GM23338 (cell line): ENCODE measurements at regions not wholly inside any gene's neighbourhood (a gene's known extent, or its start where the extent isn't known, plus 50 kb on each side); places are given as distances from the start of the nearest gene placed in this dataset.
"Not testable (repeated sequence)": the region's sequence is repeated elsewhere in the genome, so short reads cannot be mapped to it uniquely, and the experiment has no call there.

ENCODE experiments used
- ATAC-seq: fragments of 200-7000 bp; cut with Tn5 transposase; 3 replicates; pipeline ENCODE4 v1.9.1; 2020
- DNase-seq: peaks from one replicate; pipeline ENCODE4 v3.0.0-alpha.2; 2015; ENCODE audit warnings: low spot score
- H2AFZ ChIP-seq: fragments of 200-600 bp; sonication (generic); 2 replicates; pipeline ENCODE4 v1.8.0; 2016; ENCODE audit warnings: antibody characterized with exemption, mild to moderate bottlenecking, moderate library complexity
- H3F3A ChIP-seq: fragments of 200-600 bp; sonication (generic); replicated peaks from 2 replicates; pipeline ENCODE4 v1.8.0; 2017; ENCODE audit warnings: antibody characterized with exemption, mixed run types, low read depth
- H3K27ac ChIP-seq: fragments of 200-600 bp; sonication (generic); 2 replicates; pipeline ENCODE4 v1.6.1; 2016; ENCODE audit warnings: low read depth
- H3K27me3 ChIP-seq: fragments of 200-600 bp; sonication (generic); 2 replicates; pipeline ENCODE4 v1.8.0; 2016; ENCODE audit warnings: mild to moderate bottlenecking, mixed run types, moderate library complexity; ENCODE audit not compliant: insufficient read depth
- H3K36me3 ChIP-seq: fragments of 200-600 bp; sonication (generic); 2 replicates; pipeline ENCODE4 v1.8.0; 2016; ENCODE audit warnings: mild to moderate bottlenecking; ENCODE audit not compliant: insufficient read depth
- H3K4me1 ChIP-seq: fragments of 200-600 bp; sonication (generic); 2 replicates; pipeline ENCODE4 v1.8.0; 2016; ENCODE audit warnings: mild to moderate bottlenecking, moderate library complexity; ENCODE audit not compliant: insufficient read depth
- H3K4me2 ChIP-seq: fragments of 200-600 bp; sonication (generic); 2 replicates; pipeline ENCODE4 v1.7.1; 2017; ENCODE audit warnings: mixed run types
- H3K4me3 ChIP-seq: fragments of 200-600 bp; sonication (generic); 2 replicates; pipeline ENCODE4 v1.6.1; 2016; ENCODE audit warnings: mixed run types
- H3K79me2 ChIP-seq: fragments of 200-600 bp; sonication (generic); replicated peaks from 2 replicates; pipeline ENCODE4 v1.8.0; 2017; ENCODE audit warnings: mild to moderate bottlenecking; ENCODE audit not compliant: insufficient read depth
- H3K9me2 ChIP-seq: fragments of 200-600 bp; sonication (generic); 2 replicates; pipeline ENCODE4 v1.8.0; 2017; ENCODE audit not compliant: insufficient read depth
- H4K20me1 ChIP-seq: fragments of 200-600 bp; sonication (generic); replicated peaks from 2 replicates; pipeline ENCODE4 v1.8.0; 2017; ENCODE audit warnings: mild to moderate bottlenecking; ENCODE audit not compliant: insufficient read depth
- H3K27ac Mint-ChIP-seq: 2 replicates; pipeline ENCODE4 v1.8.0; 2020; ENCODE audit warnings: inconsistent platforms, mild to moderate bottlenecking, moderate library complexity, mixed read lengths
- H3K27me3 Mint-ChIP-seq: 3 replicates; pipeline ENCODE4 v1.8.0; 2022; ENCODE audit warnings: low read depth, mild to moderate bottlenecking, moderate library complexity, mixed read lengths, inconsistent platforms; ENCODE audit not compliant: insufficient read depth, poor library complexity
- H3K36me3 Mint-ChIP-seq: 3 replicates; pipeline ENCODE4 v1.8.0; 2021; ENCODE audit warnings: low read depth, mild to moderate bottlenecking, inconsistent platforms, moderate library complexity, mixed read lengths
- H3K4me1 Mint-ChIP-seq: 3 replicates; pipeline ENCODE4 v1.8.0; 2020; ENCODE audit warnings: mild to moderate bottlenecking, inconsistent platforms, mixed read lengths
- H3K4me3 Mint-ChIP-seq: 3 replicates; pipeline ENCODE4 v1.8.0; 2021; ENCODE audit warnings: moderate library complexity, mild to moderate bottlenecking, inconsistent platforms, mixed read lengths
- H3K9me3 Mint-ChIP-seq: 3 replicates; pipeline ENCODE4 v1.8.0; 2020; ENCODE audit warnings: moderate library complexity, mild to moderate bottlenecking, inconsistent platforms, mixed read lengths

- H3K4me1 ChIP-seq, ATAC-seq, H2AFZ ChIP-seq, DNase-seq, H3K27me3 Mint-ChIP-seq, H3K27ac ChIP-seq, H3K4me3 ChIP-seq, H3K79me2 ChIP-seq, H3K27ac Mint-ChIP-seq, H3K27me3 ChIP-seq, H3K4me1 Mint-ChIP-seq, H3F3A ChIP-seq, H3K4me3 Mint-ChIP-seq, H3K4me2 ChIP-seq, H3K36me3 ChIP-seq, H3K9me2 ChIP-seq, H4K20me1 ChIP-seq: not testable (repeated sequence)
- H3K9me3 Mint-ChIP-seq = peaks cover 68% of the 10 kb centered on the region
- peaks cover 20% of the 10 kb centered on the region for H3K36me3 Mint-ChIP-seq
Observed at GRCh38 chr15:24488164-24488907, 187.2 kb upstream of the NPAP1 start.

DNA sequence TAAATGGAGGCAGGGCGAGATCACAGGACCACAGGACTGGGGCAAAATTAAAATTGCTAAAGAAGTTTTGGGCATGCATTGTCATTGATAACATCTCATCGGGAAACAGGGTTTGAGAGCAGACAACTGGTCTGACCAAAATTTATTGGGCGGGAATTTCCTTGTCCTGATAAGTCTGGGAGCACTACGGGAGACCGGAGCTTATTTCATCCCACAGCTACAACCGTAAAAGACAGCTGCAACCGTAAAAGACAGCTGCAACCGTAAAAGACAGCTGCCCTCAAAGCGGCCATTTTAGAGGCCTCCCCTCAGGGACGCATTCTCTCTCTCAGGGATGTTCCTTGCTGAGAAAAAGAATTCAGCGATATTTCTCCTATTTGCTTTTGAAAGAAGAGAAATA lies 170.4 kb upstream of the NPAP1 start:
- not testable (repeated sequence) for H3K4me1 ChIP-seq, H3F3A ChIP-seq, DNase-seq, H3K4me2 ChIP-seq, H3K36me3 ChIP-seq, H3K79me2 ChIP-seq, H3K27me3 Mint-ChIP-seq, H3K27me3 ChIP-seq, ATAC-seq, H3K27ac ChIP-seq, H3K9me2 ChIP-seq, H2AFZ ChIP-seq, H3K27ac Mint-ChIP-seq, H3K4me3 ChIP-seq, H4K20me1 ChIP-seq, H3K4me1 Mint-ChIP-seq, H3K4me3 Mint-ChIP-seq
- Mint-ChIP-seq H3K9me3 (peaks cover 68% of the 10 kb centered on the region), H3K36me3 (peaks cover 17% of the 10 kb centered on the region)

- not testable (repeated sequence) for ATAC-seq, H2AFZ ChIP-seq, H3K4me1 Mint-ChIP-seq, H4K20me1 ChIP-seq, H3K79me2 ChIP-seq, H3K4me1 ChIP-seq, H3K27ac Mint-ChIP-seq, H3F3A ChIP-seq, H3K9me2 ChIP-seq, H3K27me3 ChIP-seq, H3K4me2 ChIP-seq, H3K4me3 ChIP-seq, DNase-seq, H3K36me3 ChIP-seq, H3K27me3 Mint-ChIP-seq, H3K4me3 Mint-ChIP-seq, H3K27ac ChIP-seq
- Mint-ChIP-seq H3K36me3 (peaks cover 28% of the 10 kb centered on the region), H3K9me3 (peaks cover 69% of the 10 kb centered on the region)
Observed at GRCh38 chr15:24509714-24510113, 165.9 kb upstream of the NPAP1 start.

DNA sequence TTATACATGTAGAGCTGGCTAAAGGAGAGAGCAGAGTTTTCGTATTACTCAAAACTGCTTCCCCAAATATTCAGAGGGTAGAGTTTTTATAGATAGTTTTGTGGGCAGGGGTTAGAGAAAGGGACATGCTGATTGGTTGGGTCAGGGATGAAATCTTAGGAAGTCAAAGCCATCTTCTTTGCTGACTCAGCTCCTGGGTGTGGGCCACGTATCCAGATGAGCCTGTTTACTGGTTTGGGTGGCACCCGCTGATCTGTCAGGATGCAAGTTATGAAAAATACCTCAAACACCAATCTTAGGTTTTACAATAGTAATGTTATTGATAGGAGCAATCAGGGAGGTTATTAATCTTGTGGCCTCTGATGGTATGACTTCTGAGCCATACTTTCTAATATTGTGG lies 164.0 kb upstream of the NPAP1 start:
- not testable (repeated sequence) for H2AFZ ChIP-seq, H3K4me3 Mint-ChIP-seq, H3K4me2 ChIP-seq, H3K4me1 ChIP-seq, H3K27ac Mint-ChIP-seq, H3F3A ChIP-seq, H3K4me1 Mint-ChIP-seq, ATAC-seq, H3K9me2 ChIP-seq, H3K27ac ChIP-seq, H3K27me3 Mint-ChIP-seq, DNase-seq, H3K79me2 ChIP-seq, H4K20me1 ChIP-seq, H3K27me3 ChIP-seq, H3K4me3 ChIP-seq
- H3K36me3 Mint-ChIP-seq = peaks cover 33% of the 10 kb centered on the region; the same call in 2 of the 3 replicates
- peaks cover 75% of the 10 kb centered on the region for H3K9me3 Mint-ChIP-seq
- peaks cover 13% of the 10 kb centered on the region for H3K36me3 ChIP-seq

DNA sequence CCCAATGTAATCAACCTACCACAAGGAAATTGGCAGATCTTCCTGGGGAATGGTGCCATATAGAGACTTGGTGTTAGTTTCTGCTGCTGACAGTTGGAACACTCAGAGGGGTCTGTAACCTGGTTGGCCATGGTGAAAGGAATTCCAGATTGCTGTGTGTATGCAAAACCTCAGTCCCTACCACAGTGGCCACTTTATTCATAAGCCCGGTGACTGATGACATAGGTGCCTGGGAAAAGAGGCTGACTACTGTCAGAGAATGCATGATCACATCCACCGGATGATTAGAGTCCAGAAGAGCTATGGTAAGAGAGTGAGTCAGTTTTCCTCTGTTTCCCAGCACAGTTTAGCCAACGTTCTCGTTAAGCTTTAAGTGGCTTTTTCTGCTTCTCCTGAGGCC lies 156.8 kb upstream of the NPAP1 start:
- H3K4me1 Mint-ChIP-seq, H3K4me3 Mint-ChIP-seq, DNase-seq, H2AFZ ChIP-seq, H3K4me3 ChIP-seq, H3F3A ChIP-seq, ATAC-seq, H3K4me1 ChIP-seq, H3K9me2 ChIP-seq, H3K4me2 ChIP-seq, H3K27me3 Mint-ChIP-seq, H3K79me2 ChIP-seq, H4K20me1 ChIP-seq, H3K27ac ChIP-seq, H3K27ac Mint-ChIP-seq, H3K27me3 ChIP-seq: not testable (repeated sequence)
- peaks cover 13% of the 10 kb centered on the region for H3K36me3 ChIP-seq
- H3K36me3 Mint-ChIP-seq = peaks cover 28% of the 10 kb centered on the region
- H3K9me3 Mint-ChIP-seq = peaks cover 59% of the 10 kb centered on the region

DNA sequence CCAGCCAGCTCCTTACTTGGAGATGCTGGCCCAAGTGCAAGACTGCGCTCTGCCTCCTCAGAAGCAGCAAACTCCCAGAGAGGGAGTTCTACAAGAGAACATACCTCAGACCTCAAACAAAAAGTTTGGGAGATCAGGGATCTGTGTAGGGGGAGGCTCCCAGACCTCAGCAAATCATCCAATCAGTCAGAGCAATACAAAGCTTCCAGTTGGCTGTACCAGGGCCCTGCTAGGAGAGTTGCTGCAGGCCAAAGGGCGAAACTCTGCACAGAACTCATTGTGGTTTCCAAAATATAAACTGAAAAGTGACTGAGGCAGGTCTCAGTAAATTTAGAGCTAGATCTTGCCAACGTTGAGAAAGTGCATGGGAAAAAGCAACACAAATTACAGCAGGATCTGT lies 144.3 kb upstream of the NPAP1 start:
- not testable (repeated sequence) for H3K9me2 ChIP-seq, H3K4me1 Mint-ChIP-seq, H3K36me3 ChIP-seq, H3K79me2 ChIP-seq, H3K36me3 Mint-ChIP-seq, H3K4me3 Mint-ChIP-seq, DNase-seq, H3K27me3 ChIP-seq, H2AFZ ChIP-seq, H3K4me1 ChIP-seq, H3K4me2 ChIP-seq, H3K27me3 Mint-ChIP-seq, H4K20me1 ChIP-seq, H3K27ac ChIP-seq, H3F3A ChIP-seq, H3K4me3 ChIP-seq, H3K27ac Mint-ChIP-seq
- peaks cover 55% of the 10 kb centered on the region for H3K9me3 Mint-ChIP-seq
- peak; percentile 35; the same call in 1 of the 3 replicates for ATAC-seq

DNA sequence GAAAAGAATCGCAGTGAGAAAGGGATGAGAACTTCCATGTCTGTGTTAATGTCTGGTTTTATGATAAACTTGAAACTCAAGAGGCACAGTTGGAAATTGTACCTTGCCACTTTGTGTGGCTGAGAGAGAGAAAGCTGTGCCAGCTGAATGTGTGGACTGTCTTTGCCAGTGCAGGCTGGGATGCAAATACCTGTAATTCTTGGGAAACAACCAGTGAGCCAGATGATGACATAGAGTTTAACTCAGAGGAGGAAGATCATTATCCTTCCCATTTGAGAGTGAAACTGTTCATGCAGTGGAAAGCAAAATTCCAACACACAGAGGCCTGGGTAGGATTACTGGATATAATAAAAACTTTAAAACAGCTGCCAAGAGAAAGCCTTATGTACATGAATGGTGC lies 141.5 kb upstream of the NPAP1 start:
- not testable (repeated sequence) for H3K36me3 ChIP-seq, H3K27me3 Mint-ChIP-seq, H3K4me1 ChIP-seq, H3K27me3 ChIP-seq, DNase-seq, H3K4me2 ChIP-seq, H3K4me3 Mint-ChIP-seq, H3K4me1 Mint-ChIP-seq, H3K27ac Mint-ChIP-seq, ATAC-seq, H3K36me3 Mint-ChIP-seq, H2AFZ ChIP-seq, H3K79me2 ChIP-seq, H3F3A ChIP-seq, H3K27ac ChIP-seq, H3K4me3 ChIP-seq, H4K20me1 ChIP-seq, H3K9me2 ChIP-seq
- H3K9me3 Mint-ChIP-seq = peaks cover 55% of the 10 kb centered on the region
